SU-DHL-6 (cell line): ENCODE measurements at regions not wholly inside any gene's neighbourhood (a gene's known extent, or its start where the extent isn't known, plus 50 kb on each side); places are given as distances from the start of the nearest gene placed in this dataset.

Experiments
- H2AFZ ChIP-seq: fragments of 200-600 bp; sonication (generic); 2 replicates; pipeline ENCODE4 v1.6.1; 2014; ENCODE audit warnings: low read depth, mild to moderate bottlenecking, moderate library complexity, mixed read lengths, antibody characterized with exemption, low read length; ENCODE audit not compliant: severe bottlenecking
- H3F3A ChIP-seq: fragments of 200-600 bp; shearing (Covaris generic); 2 replicates; pipeline ENCODE4 v1.6.0; 2016; ENCODE audit warnings: antibody characterized with exemption, mild to moderate bottlenecking; ENCODE audit not compliant: insufficient read depth
- H3K27ac ChIP-seq: fragments of 200-600 bp; sonication (generic); 2 replicates; pipeline ENCODE4 v1.5.1; 2016; ENCODE audit warnings: low read depth, mild to moderate bottlenecking, low read length, moderate library complexity, mixed read lengths
- H3K27me3 ChIP-seq: fragments of 200-600 bp; sonication (generic), shearing (Covaris generic); 2 replicates; pipeline ENCODE4 v1.6.0; 2014; ENCODE audit warnings: mild to moderate bottlenecking, low read length
- H3K36me3 ChIP-seq: fragments of 200-600 bp; sonication (generic); 2 replicates; pipeline ENCODE4 v1.6.1; 2014; ENCODE audit warnings: mild to moderate bottlenecking, low read length, mixed read lengths
- H3K4me2 ChIP-seq: fragments of 300-600, 200-600 bp; shearing (Covaris generic), sonication (generic); 2 replicates; pipeline ENCODE4 v1.6.0; 2014; ENCODE audit warnings: low read length, low read depth, mild to moderate bottlenecking; ENCODE audit not compliant: poor library complexity, severe bottlenecking
- H3K4me3 ChIP-seq: fragments of 200-600 bp; sonication (generic); 2 replicates; pipeline ENCODE4 v1.5.1; 2014; ENCODE audit warnings: antibody characterized with exemption, low read length, mild to moderate bottlenecking, mixed read lengths; ENCODE audit not compliant: insufficient read depth, poor library complexity, severe bottlenecking
- H3K79me2 ChIP-seq: fragments of 200-600 bp; sonication (generic); 2 replicates; pipeline ENCODE4 v1.6.1; 2014; ENCODE audit warnings: mild to moderate bottlenecking, low read length, moderate library complexity; ENCODE audit not compliant: insufficient read depth
- H3K9ac ChIP-seq: fragments of 200-600 bp; sonication (generic); 2 replicates; pipeline ENCODE4 v1.7.0; 2014; ENCODE audit warnings: mild to moderate bottlenecking, low read length
- H3K9me2 ChIP-seq: fragments of 200-600 bp; sonication (generic); replicated peaks from 2 replicates; pipeline ENCODE4 v1.6.1; 2014; ENCODE audit warnings: low read length; ENCODE audit not compliant: insufficient read depth
- H3K9me3 ChIP-seq: fragments of 200-600 bp; sonication (generic); 2 replicates; pipeline ENCODE4 v1.6.1; 2014; ENCODE audit warnings: low read length, mixed read lengths; ENCODE audit not compliant: insufficient read depth
- H4K20me1 ChIP-seq: fragments of 200-600 bp; sonication (generic); 2 replicates; pipeline ENCODE4 v1.6.1; 2014; ENCODE audit warnings: low read depth, mild to moderate bottlenecking, antibody characterized with exemption, low read length, moderate library complexity, mixed read lengths
- CTCF ChIP-seq: fragments of 200-600 bp; sonication (generic); IDR thresholded peaks from one replicate; pipeline ENCODE4 v1.5.1; 2017; ENCODE audit warnings: antibody characterized with exemption, mild to moderate bottlenecking, low read length, moderate library complexity; ENCODE audit not compliant: insufficient read depth, poor library complexity, severe bottlenecking
- EZH2phosphoT487 ChIP-seq: fragments of 200-600 bp; sonication (generic), shearing (Covaris generic); conservative IDR thresholded peaks from 2 replicates; pipeline ENCODE4 v1.6.1; 2018; ENCODE audit warnings: mild to moderate bottlenecking, antibody characterized with exemption, low read length, moderate library complexity, mixed read lengths

- H4K20me1 ChIP-seq, result no peaks in the 10 kb centered on the region
- no peak overlapping the region for H3K27ac ChIP-seq
- no peak overlapping the region for H3K4me3 ChIP-seq
- no peaks in the 10 kb centered on the region for H3K79me2 ChIP-seq
- no peak overlapping the region for H2AFZ ChIP-seq
- H3K9me2 ChIP-seq, result no peaks in the 10 kb centered on the region
- H3K4me2 ChIP-seq, result no peak overlapping the region
- no peaks in the 10 kb centered on the region for H3F3A ChIP-seq
- no peaks in the 10 kb centered on the region for H3K36me3 ChIP-seq
- H3K9ac ChIP-seq, result no peak overlapping the region
- no peaks in the 10 kb centered on the region for H3K9me3 ChIP-seq
- no peak for TF ChIP-seq EZH2phosphoT487
- TF ChIP-seq CTCF, result no peak
- no peaks in the 10 kb centered on the region for H3K27me3 ChIP-seq
Measured at GRCh38 chr22:19578180-19579004, 54.2 kb upstream of the CLDN5 start.

GRCh38 chr22:19579115-19579811, 55.1 kb upstream of the CLDN5 start:
- H3K4me3 ChIP-seq, result no peak overlapping the region
- H3K9me3 ChIP-seq, result no peaks in the 10 kb centered on the region
- no peak overlapping the region for H3K4me2 ChIP-seq
- no peaks in the 10 kb centered on the region for H3K9me2 ChIP-seq
- H3K36me3 ChIP-seq, result no peaks in the 10 kb centered on the region
- no peaks in the 10 kb centered on the region for H3K27me3 ChIP-seq
- no peaks in the 10 kb centered on the region for H4K20me1 ChIP-seq
- TF ChIP-seq EZH2phosphoT487, result no peak
- TF ChIP-seq CTCF, result no peak
- H3F3A ChIP-seq, result no peaks in the 10 kb centered on the region
- no peak overlapping the region for H2AFZ ChIP-seq
- H3K27ac ChIP-seq, result no peak overlapping the region
- H3K79me2 ChIP-seq, result no peaks in the 10 kb centered on the region
- no peak overlapping the region for H3K9ac ChIP-seq

- H4K20me1 ChIP-seq, result no peaks in the 10 kb centered on the region
- H3K27me3 ChIP-seq, result no peaks in the 10 kb centered on the region
- H3K9me2 ChIP-seq, result no peaks in the 10 kb centered on the region
- no peak overlapping the region for H3K9ac ChIP-seq
- no peak overlapping the region for H2AFZ ChIP-seq
- no peaks in the 10 kb centered on the region for H3K36me3 ChIP-seq
- TF ChIP-seq EZH2phosphoT487 (no peak), CTCF (no peak)
- H3F3A ChIP-seq, result no peaks in the 10 kb centered on the region
- no peak overlapping the region for H3K4me2 ChIP-seq
- H3K79me2 ChIP-seq, result no peaks in the 10 kb centered on the region
- H3K4me3 ChIP-seq, result no peak overlapping the region
- no peaks in the 10 kb centered on the region for H3K9me3 ChIP-seq
- no peak overlapping the region for H3K27ac ChIP-seq
Measured at GRCh38 chr22:19579880-19580279, 55.7 kb upstream of the CLDN5 start.
